NCI-H2081 treated with DMSO at 0.1 percent for 48 hours (cell line): ENCODE measurements at regions not wholly inside any gene's neighbourhood (a gene's known extent, or its start where the extent isn't known, plus 50 kb on each side); places are given as distances from the start of the nearest gene placed in this dataset.
A peak's percentile ranks its signal among the peaks of the same experiment; 100 is the strongest.

Source experiments
- DNase-seq: peaks from one replicate; lab custom pipeline; 2025; lab: John Stamatoyannopoulos, UW

- DNase-seq: no peak
Measured at GRCh38 chr2:235170016-235170415, 218.2 kb downstream of the SH3BP4 start.

- DNase-seq: peak; percentile 81
Measured at GRCh38 chr2:235170536-235171521, 219.0 kb downstream of the SH3BP4 start.

- DNase-seq: no peak
Measured at GRCh38 chr2:235171550-235172031, 219.8 kb downstream of the SH3BP4 start.

- no peak for DNase-seq
Measured at GRCh38 chr2:235180642-235181041, 228.8 kb downstream of the SH3BP4 start.

- no peak for DNase-seq
Measured at GRCh38 chr2:235183786-235184185, 232.0 kb downstream of the SH3BP4 start.

GRCh38 chr2:235187806-235188205 lies 236.0 kb downstream of the SH3BP4 start:
- no peak for DNase-seq

- no peak for DNase-seq
Measured at GRCh38 chr2:235191486-235191885, 239.7 kb downstream of the SH3BP4 start.

- DNase-seq: no peak
Measured at GRCh38 chr2:235191978-235192377, 240.2 kb downstream of the SH3BP4 start.

GRCh38 chr2:235194351-235194750 lies 242.5 kb downstream of the SH3BP4 start:
- DNase-seq: no peak

GRCh38 chr2:235194836-235195235 lies 243.0 kb downstream of the SH3BP4 start:
- DNase-seq: no peak

GRCh38 chr2:235195921-235196320 lies 244.1 kb downstream of the SH3BP4 start:
- no peak for DNase-seq

- DNase-seq: no peak
Measured at GRCh38 chr2:235199128-235199527, 247.3 kb downstream of the SH3BP4 start.

- DNase-seq: no peak
Measured at GRCh38 chr2:235200216-235200615, 248.4 kb downstream of the SH3BP4 start.

GRCh38 chr2:235201756-235202155 lies 249.9 kb downstream of the SH3BP4 start:
- no peak for DNase-seq

- no peak for DNase-seq
Measured at GRCh38 chr2:235204948-235205347, 253.1 kb downstream of the SH3BP4 start.

- DNase-seq: no peak
Measured at GRCh38 chr2:235206399-235206798, 254.6 kb downstream of the SH3BP4 start.

- DNase-seq: no peak
Measured at GRCh38 chr2:235206980-235207579, 255.3 kb downstream of the SH3BP4 start.

GRCh38 chr2:235211056-235211455 lies 259.2 kb downstream of the SH3BP4 start:
- no peak for DNase-seq

GRCh38 chr2:235212501-235213158 lies 260.8 kb downstream of the SH3BP4 start:
- DNase-seq: no peak

GRCh38 chr2:235215248-235215647 lies 263.4 kb downstream of the SH3BP4 start:
- DNase-seq: no peak

- DNase-seq: no peak
Measured at GRCh38 chr2:235216901-235217300, 265.1 kb downstream of the SH3BP4 start.

- no peak for DNase-seq
Measured at GRCh38 chr2:235217846-235218245, 266.0 kb downstream of the SH3BP4 start.

GRCh38 chr2:235218486-235218907 lies 266.7 kb downstream of the SH3BP4 start:
- DNase-seq: no peak
